Right atrium auricular region (tissue), 2 donors: ENCODE measurements at regions not wholly inside any gene's neighbourhood (a gene's known extent, or its start where the extent isn't known, plus 50 kb on each side); places are given as distances from the start of the nearest gene placed in this dataset.
"Not testable (repeated sequence)": the region's sequence is repeated elsewhere in the genome, so short reads cannot be mapped to it uniquely, and the experiment has no call there.

Experiments used
- DNase-seq: peaks from one replicate; pipeline ENCODE4 v3.0.0-alpha.2; 2019; ENCODE audit warnings: low spot score
- H3K27ac ChIP-seq, 2 donors: fragments of 200-600 bp; sonication (generic); 1 replicate in 1 of 2; 2 replicates in 1 of 2; pipeline ENCODE4 v1.5.1; 2016 to 2019
- H3K27me3 ChIP-seq, 2 donors: fragments of 200-600 bp; sonication (generic); one replicate each; pipeline versions ENCODE4 v1.5.1 to v1.6.0; 2017 to 2019
- H3K36me3 ChIP-seq: fragments of 200-600 bp; sonication (generic); one replicate; pipeline ENCODE4 v1.5.1; 2016
- H3K4me1 ChIP-seq, 2 donors: fragments of 200-600 bp; sonication (generic); one replicate each; pipeline versions ENCODE4 v1.5.1 to v1.6.0; 2017 to 2019
- H3K4me3 ChIP-seq, 2 donors: fragments of 200-600 bp; sonication (generic); 1 replicate in 1 of 2; 2 replicates in 1 of 2; pipeline ENCODE4 v1.5.1; 2017 to 2019; ENCODE audit warnings: mild to moderate bottlenecking in 1 of 2, moderate library complexity in 1 of 2
- H3K9me3 ChIP-seq, 2 donors: fragments of 200-600 bp; sonication (generic); one replicate each; pipeline ENCODE4 v1.5.1; 2019
- CTCF ChIP-seq, 2 donors: fragments of 200-600 bp; sonication (generic); IDR thresholded peaks; one replicate each; pipeline ENCODE4 v1.5.1; 2019; ENCODE audit warnings: antibody characterized with exemption in 2 of 2

DNA sequence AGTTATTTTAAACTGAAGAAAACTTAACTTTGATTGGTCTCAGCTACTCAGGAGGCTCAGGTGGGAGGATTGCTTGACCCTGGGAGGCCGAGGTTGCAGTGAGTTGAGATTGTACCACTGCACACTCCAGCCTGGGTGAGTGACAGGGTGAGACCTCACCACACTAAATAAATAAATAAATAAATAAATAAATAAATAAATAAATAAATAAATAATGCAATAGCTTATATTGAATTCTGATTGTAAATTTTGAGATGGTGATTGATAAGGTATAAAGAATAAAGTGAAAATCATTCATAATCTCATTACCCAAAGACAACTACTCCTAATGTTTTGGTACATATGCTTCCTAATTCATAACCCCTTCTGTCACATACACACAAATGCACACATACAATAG, 58.1 kb downstream of the TUBA3C start:
- no peak for TF ChIP-seq CTCF (IDR thresholded peaks at IDR 0.05)
- H3K36me3 ChIP-seq, result no peaks in the 10 kb centered on the region
- DNase-seq, result no peak
- H3K4me1 ChIP-seq, result no peaks in the 10 kb centered on the region
- no peak overlapping the region for H3K4me3 ChIP-seq
- no peaks in the 10 kb centered on the region for H3K9me3 ChIP-seq
- H3K27ac ChIP-seq, result no peak overlapping the region
- H3K27me3 ChIP-seq, result no peaks in the 10 kb centered on the region

DNA sequence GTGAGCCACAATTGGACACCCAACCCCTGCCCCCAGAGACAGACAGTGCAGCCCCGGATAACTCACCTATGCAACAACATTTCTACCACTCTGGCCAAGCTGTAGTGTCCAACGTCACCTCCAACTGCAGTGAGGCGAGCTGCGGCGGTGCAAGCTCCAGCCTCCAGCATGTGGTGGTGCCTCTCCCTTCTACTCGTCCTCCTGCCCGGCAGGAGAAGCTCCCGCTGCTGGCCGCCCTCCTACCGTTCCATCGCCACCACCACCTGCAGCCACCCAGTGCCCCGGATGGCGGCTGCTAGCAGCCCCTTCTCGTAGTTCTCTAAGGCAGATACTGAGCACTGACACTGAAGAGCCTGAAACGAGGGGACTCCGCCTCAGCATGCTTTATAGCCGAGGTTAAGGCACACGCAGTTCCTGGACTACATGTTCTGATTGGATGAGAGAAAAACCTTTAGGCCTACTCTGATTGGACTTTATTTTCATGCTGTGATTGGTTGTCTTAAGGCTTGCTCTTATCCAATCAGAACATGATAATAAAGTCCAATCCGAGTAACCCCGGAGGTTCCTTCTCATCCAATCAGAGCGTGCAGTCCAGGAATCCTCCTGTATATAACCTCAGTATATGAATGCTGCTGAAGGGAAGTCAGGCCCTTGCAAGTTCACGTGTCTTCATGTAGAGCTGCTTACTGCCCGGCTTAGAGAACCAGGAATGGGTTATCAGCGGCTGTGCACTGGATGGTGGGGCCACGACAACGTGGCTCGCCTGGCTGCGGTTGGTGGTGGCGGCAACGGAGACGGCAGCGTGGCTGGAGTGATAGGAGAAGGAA, 63.5 kb downstream of the TUBA3C start:
- no peak overlapping the region for H3K27ac ChIP-seq
- no peak for DNase-seq
- H3K4me3 ChIP-seq, result no peak overlapping the region
- no peaks in the 10 kb centered on the region for H3K9me3 ChIP-seq
- TF ChIP-seq CTCF (IDR thresholded peaks at IDR 0.05), result no peak
- H3K4me1 ChIP-seq, result no peaks in the 10 kb centered on the region
- no peaks in the 10 kb centered on the region for H3K36me3 ChIP-seq
- no peaks in the 10 kb centered on the region for H3K27me3 ChIP-seq

DNA sequence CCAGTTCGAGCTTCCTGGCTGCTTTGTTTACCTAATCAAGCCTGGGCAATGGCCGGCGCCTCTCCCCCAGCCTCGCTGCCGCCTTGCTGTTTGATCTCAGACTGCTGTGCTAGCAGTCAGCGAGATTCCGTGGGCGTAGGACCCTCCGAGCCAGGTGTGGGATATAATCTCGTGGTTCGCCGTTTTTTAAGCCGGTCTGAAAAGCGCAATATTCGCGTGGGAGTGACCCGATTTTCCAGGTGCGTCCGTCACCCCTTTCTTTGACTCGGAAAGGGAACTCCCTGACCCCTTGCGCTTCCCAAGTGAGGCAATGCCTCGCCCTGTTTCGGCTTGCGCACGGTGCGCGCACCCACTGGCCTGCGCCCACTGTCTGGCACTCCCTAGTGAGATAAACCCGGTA, 72.4 kb downstream of the TUBA3C start:
- not testable (repeated sequence) for H3K27me3 ChIP-seq

DNA sequence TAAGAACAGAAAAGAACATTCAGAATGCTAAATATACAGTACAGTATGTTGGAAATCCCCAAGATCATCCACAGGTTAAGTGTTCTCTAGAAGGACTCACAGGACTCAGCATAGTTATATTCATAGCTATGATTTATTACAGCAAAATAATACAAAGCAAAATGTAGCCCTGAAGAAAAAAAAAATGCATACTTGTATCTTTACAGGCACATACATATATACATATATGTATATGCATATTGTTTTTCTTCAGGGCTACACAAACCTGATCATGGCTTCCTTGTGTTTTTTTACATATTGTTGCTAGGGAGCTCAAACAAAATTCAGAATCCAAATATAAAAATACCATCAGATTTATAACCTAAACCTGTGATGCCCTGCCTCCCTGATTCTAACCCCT, 78.5 kb downstream of the TUBA3C start:
- no peak overlapping the region for H3K4me3 ChIP-seq
- H3K36me3 ChIP-seq, result no peaks in the 10 kb centered on the region
- no peak overlapping the region for H3K27ac ChIP-seq
- no peak for DNase-seq
- no peak for TF ChIP-seq CTCF (IDR thresholded peaks at IDR 0.05)
- no peaks in the 10 kb centered on the region for H3K9me3 ChIP-seq
- H3K27me3 ChIP-seq, result no peaks in the 10 kb centered on the region
- no peaks in the 10 kb centered on the region for H3K4me1 ChIP-seq

More for the DNA sequence above, 72.4 kb downstream of the TUBA3C start:
- H3K4me1 ChIP-seq, H3K36me3 ChIP-seq, DNase-seq, H3K9me3 ChIP-seq, H3K27ac ChIP-seq, H3K4me3 ChIP-seq: not testable (repeated sequence)

DNA sequence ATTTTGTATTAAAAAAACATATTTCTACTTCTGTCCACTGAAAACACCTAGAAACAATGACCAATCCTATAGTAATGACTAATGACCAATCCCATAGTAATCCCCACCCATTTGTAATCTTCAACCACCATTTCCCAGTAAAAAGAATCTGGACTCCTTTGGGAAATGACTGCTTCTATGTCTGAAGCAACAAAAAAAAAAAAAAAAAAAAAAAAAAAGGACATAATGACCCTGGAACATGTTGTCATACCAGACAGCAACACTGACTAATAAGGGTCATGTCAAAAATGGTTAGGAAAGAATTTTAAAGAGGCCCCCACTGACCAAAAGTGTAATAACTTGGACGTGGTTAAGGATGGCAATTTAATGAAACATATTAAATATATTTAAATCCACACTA, 88.3 kb downstream of the TUBA3C start:
- DNase-seq, result no peak
- no peaks in the 10 kb centered on the region for H3K36me3 ChIP-seq
- no peaks in the 10 kb centered on the region for H3K9me3 ChIP-seq
- no peak overlapping the region for H3K4me3 ChIP-seq
- no peak overlapping the region for H3K27ac ChIP-seq
- H3K27me3 ChIP-seq, result no peaks in the 10 kb centered on the region
- H3K4me1 ChIP-seq, result no peaks in the 10 kb centered on the region
- TF ChIP-seq CTCF (IDR thresholded peaks at IDR 0.05), result no peak

DNA sequence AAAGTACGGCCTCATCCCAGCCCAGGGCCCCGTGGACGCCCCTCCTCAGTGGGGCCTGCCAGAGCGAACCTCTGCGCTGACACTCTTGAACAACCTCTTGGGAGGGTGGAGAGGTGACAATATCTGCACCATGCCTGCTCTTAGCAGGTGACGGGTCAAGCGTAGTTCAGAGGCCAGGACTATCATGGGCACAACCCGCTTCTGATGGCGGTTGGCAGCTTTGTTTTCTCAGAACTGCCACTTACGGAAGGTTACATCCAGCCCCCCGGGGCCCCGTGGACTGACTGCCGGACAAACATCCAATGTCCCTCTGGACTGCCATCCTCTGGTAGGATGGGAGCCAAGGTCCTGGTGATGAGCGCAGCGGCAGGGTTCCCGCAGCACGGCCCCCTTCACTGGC, 91.1 kb downstream of the TUBA3C start:
- Histone ChIP-seq H3K27ac (no peak overlapping the region), H3K4me1 (no peaks in the 10 kb centered on the region), H3K4me3 (no peak overlapping the region), H3K9me3 (no peaks in the 10 kb centered on the region), H3K36me3 (no peaks in the 10 kb centered on the region), H3K27me3 (no peaks in the 10 kb centered on the region)
- no peak for TF ChIP-seq CTCF (IDR thresholded peaks at IDR 0.05)
- DNase-seq, result no peak
